Dendritic cell treated with granulocyte-macrophage colony-stimulating factor and Interleukin-4, amounts not matched to agents 40 ng/mL and 50 ng/mL, for 4 days (primary cell): ENCODE measurements at regions not wholly inside any gene's neighbourhood (a gene's known extent, or its start where the extent isn't known, plus 50 kb on each side); places are given as distances from the start of the nearest gene placed in this dataset.
"Not testable (repeated sequence)": the region's sequence is repeated elsewhere in the genome, so short reads cannot be mapped to it uniquely, and the experiment has no call there.

Experiments
- H3K27ac Mint-ChIP-seq: one replicate; pipeline ENCODE4 v1.8.0; 2022; ENCODE audit warnings: mild to moderate bottlenecking, mixed read lengths
- H3K27me3 Mint-ChIP-seq: one replicate; pipeline ENCODE4 v1.8.0; 2022; ENCODE audit warnings: mild to moderate bottlenecking, mixed read lengths
- H3K36me3 Mint-ChIP-seq: one replicate; pipeline ENCODE4 v1.8.0; 2022; ENCODE audit warnings: low read depth, mixed read lengths
- H3K4me1 Mint-ChIP-seq: one replicate; pipeline ENCODE4 v1.8.0; 2022; ENCODE audit warnings: low read depth, mixed read lengths
- H3K4me3 Mint-ChIP-seq: one replicate; pipeline ENCODE4 v1.8.0; 2022; ENCODE audit warnings: mild to moderate bottlenecking, moderate library complexity, mixed read lengths
- H3K9me3 Mint-ChIP-seq: one replicate; pipeline ENCODE4 v1.8.0; 2022; ENCODE audit warnings: mixed read lengths
- intact Hi-C: fragments of 100-400 bp; cut with micrococcal nuclease; formaldehyde crosslinking; loops from one replicate; pipeline ENCODE4 v1.15.0; 2022

DNA sequence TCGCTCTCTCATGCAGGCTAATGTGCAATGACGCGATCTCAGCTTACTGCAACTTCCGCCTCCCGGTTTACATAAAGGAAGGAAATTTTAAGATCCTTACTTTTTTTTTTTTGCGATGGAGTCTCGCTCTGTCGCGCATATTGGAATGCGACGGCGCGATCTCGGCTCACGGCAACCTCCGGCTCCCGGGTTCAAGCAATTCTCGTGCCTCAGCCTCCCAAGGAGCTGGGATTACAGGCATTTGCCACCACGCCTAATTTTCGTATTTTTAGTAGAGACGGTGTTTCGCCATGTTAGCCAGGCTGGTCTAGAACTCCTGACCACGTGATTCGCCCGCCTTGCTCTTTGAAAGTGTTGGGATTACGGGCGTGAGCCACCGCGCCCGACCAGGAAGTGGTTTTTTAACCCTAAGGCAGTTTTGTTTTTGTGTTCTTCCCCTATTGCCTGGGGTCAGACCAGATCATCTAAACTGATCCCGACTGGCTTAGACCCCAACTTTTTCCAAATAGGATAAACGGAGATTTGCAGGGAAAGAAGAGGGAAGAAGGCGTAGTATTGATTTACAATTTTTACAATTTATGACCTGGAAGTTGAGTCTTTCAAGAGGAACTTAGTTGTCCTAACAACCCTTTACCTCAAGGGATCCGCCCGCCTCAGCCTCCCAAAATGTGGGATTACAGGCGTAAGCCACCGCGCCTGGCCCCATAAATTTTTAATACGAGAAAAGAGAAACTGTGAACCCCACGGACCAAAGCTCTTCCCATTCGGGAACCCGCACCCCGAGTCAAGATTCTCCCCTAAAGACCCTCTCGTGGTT lies 142.0 kb downstream of the ZNF737 start:
- H3K27ac Mint-ChIP-seq, result peak overlapping the region; percentile 96
- peak overlapping the region; percentile 98 for H3K4me3 Mint-ChIP-seq
- H3K27me3 Mint-ChIP-seq, result no peaks in the 10 kb centered on the region
- intact Hi-C loops, result loop anchor here (5.0 kb wide), 1 partner anchor 354 kb away; the partner anchor contains the start of gene ZNF66
- peaks cover 44% of the 10 kb centered on the region for H3K9me3 Mint-ChIP-seq
- H3K36me3 Mint-ChIP-seq, result peaks cover 60% of the 10 kb centered on the region
- peaks cover 6% of the 10 kb centered on the region for H3K4me1 Mint-ChIP-seq

DNA sequence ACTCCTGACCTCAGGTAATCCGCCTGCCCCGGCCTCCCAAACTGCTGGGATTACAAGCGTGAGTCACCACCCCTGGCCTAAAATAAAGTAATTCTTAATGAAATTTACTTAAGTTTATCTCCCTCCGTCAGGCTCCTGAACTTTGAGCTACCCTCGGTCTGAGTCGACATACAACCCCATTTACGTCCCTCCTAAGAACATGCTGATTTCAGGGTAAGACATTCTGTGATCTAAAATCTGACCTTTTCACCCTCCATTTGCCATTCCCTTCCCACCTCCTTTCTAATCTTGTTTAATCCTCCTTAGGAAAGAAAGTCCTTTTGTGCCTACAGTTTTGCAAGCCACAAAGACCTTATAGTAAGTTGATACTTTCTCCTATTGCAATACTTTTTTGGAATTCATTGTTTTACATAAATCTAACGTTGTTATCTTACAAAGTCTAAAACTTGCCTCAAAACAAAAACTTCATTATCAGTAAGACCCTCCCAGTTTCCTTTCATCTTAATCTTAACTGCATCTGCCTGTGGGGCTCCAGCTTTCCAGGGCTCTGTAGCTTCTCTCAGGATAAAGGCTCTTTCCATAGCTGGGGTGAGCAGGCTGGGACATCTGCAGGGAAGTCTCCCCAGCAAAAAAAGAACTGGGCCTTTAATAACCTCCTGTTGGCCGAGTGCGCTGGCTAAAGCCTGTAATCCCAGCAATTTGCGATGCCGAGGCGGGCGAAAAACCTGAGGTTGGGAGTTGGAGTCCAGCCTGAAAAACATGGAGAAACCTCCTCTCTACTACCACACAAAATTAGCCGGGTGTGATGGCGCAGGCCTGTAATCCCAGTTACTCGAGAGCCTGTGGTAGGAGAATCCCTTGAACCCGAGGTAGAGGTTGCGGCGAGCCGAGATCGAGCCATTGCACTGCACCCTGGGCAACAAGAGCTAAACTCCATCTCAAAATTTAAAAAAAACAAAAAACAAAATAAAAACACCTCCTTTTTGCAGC lies 143.1 kb downstream of the ZNF737 start:
- H3K9me3 Mint-ChIP-seq, result peaks cover 48% of the 10 kb centered on the region
- no peaks in the 10 kb centered on the region for H3K27me3 Mint-ChIP-seq
- peak overlapping the region; percentile 96 for H3K27ac Mint-ChIP-seq
- intact Hi-C loops, result loop anchor here (5.0 kb wide), 1 partner anchor 355 kb away; the partner anchor contains the start of gene ZNF66
- peaks cover 71% of the 10 kb centered on the region for H3K36me3 Mint-ChIP-seq
- peak overlapping the region; percentile 23 for H3K4me3 Mint-ChIP-seq
- H3K4me1 Mint-ChIP-seq, result peaks cover 6% of the 10 kb centered on the region

DNA sequence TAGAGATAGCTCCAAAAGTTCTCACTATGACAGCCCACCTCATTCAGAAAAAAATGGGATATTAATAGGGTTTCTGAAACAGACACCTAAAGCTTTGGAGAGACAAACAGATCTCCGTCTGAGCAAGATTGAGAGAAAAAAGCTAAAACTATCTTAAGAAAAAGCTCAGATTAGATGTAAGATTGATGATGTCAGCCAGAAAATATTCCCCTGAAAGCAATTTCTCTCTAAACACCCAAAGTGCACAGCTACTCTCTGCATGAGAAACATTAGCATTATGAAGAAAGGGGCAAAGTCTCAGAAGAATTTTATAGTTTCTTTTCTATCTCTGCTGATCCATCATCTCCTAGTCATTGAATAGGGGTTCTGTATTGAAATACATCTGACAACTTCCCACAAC lies 148.9 kb downstream of the ZNF737 start:
- Mint-ChIP-seq H3K4me3 (no peak overlapping the region), H3K36me3 (peaks cover 85% of the 10 kb centered on the region)
- intact Hi-C loops, result no loop called here

GRCh38 chr19:20414120-20414519 lies 151.5 kb downstream of the ZNF737 start:
- H3K9me3 Mint-ChIP-seq, result peaks cover 75% of the 10 kb centered on the region
- H3K27me3 Mint-ChIP-seq, result no peaks in the 10 kb centered on the region
- no peak overlapping the region for H3K4me3 Mint-ChIP-seq
- intact Hi-C loops, result no loop called here
- H3K36me3 Mint-ChIP-seq, result peaks cover 84% of the 10 kb centered on the region
- no peak overlapping the region for H3K27ac Mint-ChIP-seq
- no peaks in the 10 kb centered on the region for H3K4me1 Mint-ChIP-seq

More for the DNA sequence above, 148.9 kb downstream of the ZNF737 start:
- H3K27ac Mint-ChIP-seq, result no peak overlapping the region
- H3K27me3 Mint-ChIP-seq, result no peaks in the 10 kb centered on the region
- H3K4me1 Mint-ChIP-seq, result no peaks in the 10 kb centered on the region
- H3K9me3 Mint-ChIP-seq, result peaks cover 77% of the 10 kb centered on the region

DNA sequence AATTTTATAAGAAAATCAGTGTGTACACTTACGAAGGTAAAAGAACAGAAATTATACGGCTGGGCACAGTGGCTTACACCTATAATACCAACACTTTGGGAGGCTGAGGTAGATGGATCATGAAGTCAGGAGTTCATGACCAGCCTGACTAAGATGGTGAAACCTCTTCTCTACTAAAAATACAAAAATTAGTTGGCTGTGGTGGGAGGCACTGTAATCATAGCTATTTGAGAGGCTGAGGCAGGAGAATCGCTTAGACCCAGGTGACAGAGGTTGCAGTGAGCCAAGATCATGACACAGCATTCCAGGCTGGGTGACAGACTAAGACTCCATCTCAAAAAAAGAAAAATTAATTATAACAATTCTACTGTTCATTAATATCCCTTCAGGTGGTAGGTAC lies 151.9 kb downstream of the ZNF737 start:
- Mint-ChIP-seq H3K9me3 (peaks cover 75% of the 10 kb centered on the region), H3K27ac (no peak overlapping the region), H3K36me3 (peaks cover 84% of the 10 kb centered on the region), H3K27me3 (no peaks in the 10 kb centered on the region), H3K4me1 (no peaks in the 10 kb centered on the region), H3K4me3 (no peak overlapping the region)
- intact Hi-C loops, result no loop called here

DNA sequence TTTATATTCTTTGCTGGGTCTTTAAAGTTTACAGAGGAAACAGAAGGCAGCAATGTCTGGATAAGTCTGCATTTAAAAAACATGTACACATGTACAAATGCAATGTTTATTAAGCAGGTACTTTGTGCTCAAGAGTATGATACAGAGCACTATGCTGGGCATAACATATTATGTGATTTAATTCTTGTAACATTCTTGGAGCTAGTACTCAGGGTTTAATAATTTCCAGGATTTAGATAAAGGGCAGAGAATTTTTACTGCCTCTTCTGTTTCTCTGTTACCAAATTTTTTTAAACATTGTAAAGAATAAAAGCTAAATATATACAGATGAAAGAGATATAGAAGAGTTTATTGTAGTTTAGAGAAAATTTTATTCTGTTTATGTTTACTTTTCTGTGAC lies 152.7 kb downstream of the ZNF737 start:
- no peaks in the 10 kb centered on the region for H3K27me3 Mint-ChIP-seq
- H3K36me3 Mint-ChIP-seq, result peaks cover 83% of the 10 kb centered on the region

GRCh38 chr19:20397292-20397691 lies 168.3 kb downstream of the ZNF737 start:
- Mint-ChIP-seq H3K9me3 (peaks cover 60% of the 10 kb centered on the region), H3K27ac (no peak overlapping the region), H3K27me3 (no peaks in the 10 kb centered on the region), H3K4me1 (no peaks in the 10 kb centered on the region), H3K36me3 (peaks cover 33% of the 10 kb centered on the region), H3K4me3 (no peak overlapping the region)
- intact Hi-C loops, result no loop called here

More for the DNA sequence above, 152.7 kb downstream of the ZNF737 start:
- H3K27ac Mint-ChIP-seq, result no peak overlapping the region
- H3K4me3 Mint-ChIP-seq, result no peak overlapping the region
- H3K9me3 Mint-ChIP-seq, result peaks cover 72% of the 10 kb centered on the region
- intact Hi-C loops, result no loop called here
- H3K4me1 Mint-ChIP-seq, result no peaks in the 10 kb centered on the region

- Mint-ChIP-seq H3K4me1 (no peaks in the 10 kb centered on the region), H3K27ac (no peak overlapping the region), H3K36me3 (no peaks in the 10 kb centered on the region), H3K4me3 (no peak overlapping the region), H3K9me3 (peaks cover 68% of the 10 kb centered on the region), H3K27me3 (no peaks in the 10 kb centered on the region)
- intact Hi-C loops, result no loop called here
Observed at GRCh38 chr19:20388706-20389225, 176.8 kb downstream of the ZNF737 start.

DNA sequence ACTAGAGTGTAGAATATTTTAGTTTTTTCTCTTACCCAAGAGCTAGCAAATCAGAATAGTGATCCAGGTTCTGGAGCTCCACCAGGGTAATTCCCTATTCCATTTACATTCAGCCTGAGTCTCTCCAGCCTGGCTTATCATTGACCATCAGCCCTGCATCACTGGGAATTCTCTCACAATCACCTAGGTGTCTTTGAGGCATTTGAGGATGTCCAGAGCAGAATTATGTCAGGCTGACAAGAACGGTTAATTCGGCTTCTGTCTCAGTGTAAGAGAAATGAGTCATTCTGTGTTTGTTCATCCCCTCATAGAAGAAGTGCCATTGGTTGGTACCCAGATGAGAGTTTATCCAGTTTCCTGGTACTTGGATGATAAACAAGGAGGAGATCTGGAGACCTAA lies 180.5 kb downstream of the ZNF737 start:
- H3K27me3 Mint-ChIP-seq, result no peaks in the 10 kb centered on the region
- intact Hi-C loops, result no loop called here
- no peak overlapping the region for H3K27ac Mint-ChIP-seq

DNA sequence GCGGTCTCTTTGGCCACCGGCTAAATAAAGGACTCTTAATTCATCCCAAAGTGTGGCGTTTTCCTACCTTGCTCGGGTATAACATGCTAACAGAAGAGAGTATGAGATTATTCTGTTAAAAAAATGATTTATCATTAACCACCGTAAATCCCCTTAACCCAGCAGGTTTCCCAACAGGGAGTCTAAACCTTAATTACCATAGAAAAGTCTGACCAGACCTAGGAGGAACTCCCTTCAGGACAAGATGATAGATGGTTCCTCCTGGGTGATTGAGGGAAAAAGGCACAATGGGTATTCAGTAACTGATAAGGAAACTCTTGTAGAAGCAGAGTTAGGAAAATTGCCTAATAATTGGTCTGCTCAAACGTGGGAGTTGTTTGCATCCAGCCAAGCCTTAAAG lies 193.7 kb downstream of the ZNF737 start:
- Mint-ChIP-seq H3K27me3 (no peaks in the 10 kb centered on the region), H3K4me3 (no peak overlapping the region), H3K4me1 (no peaks in the 10 kb centered on the region), H3K36me3 (no peaks in the 10 kb centered on the region), H3K27ac (no peak overlapping the region), H3K9me3 (peaks cover 92% of the 10 kb centered on the region)
- intact Hi-C loops, result no loop called here

More for the DNA sequence above, 180.5 kb downstream of the ZNF737 start:
- Mint-ChIP-seq H3K9me3 (peaks cover 70% of the 10 kb centered on the region), H3K4me1 (no peaks in the 10 kb centered on the region), H3K4me3 (no peak overlapping the region), H3K36me3 (no peaks in the 10 kb centered on the region)

GRCh38 chr19:20371304-20371703 lies 194.3 kb downstream of the ZNF737 start:
- intact Hi-C loops, H3K4me1 Mint-ChIP-seq, H3K4me3 Mint-ChIP-seq, H3K27me3 Mint-ChIP-seq, H3K27ac Mint-ChIP-seq, H3K36me3 Mint-ChIP-seq: not testable (repeated sequence)
- peaks cover 92% of the 10 kb centered on the region for H3K9me3 Mint-ChIP-seq

DNA sequence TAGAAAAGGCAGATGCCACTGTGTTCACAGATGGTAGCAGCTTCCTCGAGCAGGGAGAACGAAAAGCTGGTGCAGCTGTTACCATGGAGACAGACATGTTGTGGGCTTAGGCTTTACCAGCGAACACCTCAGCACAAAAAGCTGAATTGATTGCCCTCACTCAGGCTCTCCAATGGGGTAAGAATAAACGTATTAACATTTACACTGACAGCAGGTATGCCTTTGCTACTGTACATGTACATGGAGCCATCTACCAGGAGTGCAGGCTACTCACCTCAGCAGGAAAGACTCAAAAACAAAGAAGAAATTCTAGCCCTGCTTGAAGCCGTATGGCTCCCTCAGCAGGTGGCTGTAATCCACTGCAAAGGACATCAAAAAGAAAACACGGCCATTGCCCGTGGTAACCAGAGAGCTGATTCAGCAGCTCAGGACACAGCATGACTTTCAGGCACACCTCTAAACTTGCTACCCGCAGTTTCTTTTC lies 197.7 kb downstream of the ZNF737 start:
- Mint-ChIP-seq H3K4me3 (no peak overlapping the region), H3K36me3 (no peaks in the 10 kb centered on the region), H3K9me3 (peaks cover 96% of the 10 kb centered on the region), H3K4me1 (no peaks in the 10 kb centered on the region), H3K27ac (no peak overlapping the region), H3K27me3 (no peaks in the 10 kb centered on the region)
- intact Hi-C loops, result no loop called here

- H3K36me3 Mint-ChIP-seq, result no peaks in the 10 kb centered on the region
- H3K4me1 Mint-ChIP-seq, result no peaks in the 10 kb centered on the region
- H3K4me3 Mint-ChIP-seq, result no peak overlapping the region
- intact Hi-C loops, result no loop called here
- H3K9me3 Mint-ChIP-seq, result peaks cover 97% of the 10 kb centered on the region
- H3K27me3 Mint-ChIP-seq, result no peaks in the 10 kb centered on the region
- no peak overlapping the region for H3K27ac Mint-ChIP-seq
Observed at GRCh38 chr19:20365146-20365545, 198.1 kb downstream of the ZNF486 start.
